ENCODE measurements at regions not wholly inside any gene's neighbourhood (a gene's known extent, or its start where the extent isn't known, plus 50 kb on each side); places are given as distances from the start of the nearest gene placed in this dataset.

GRCh38 chr6:19100752-19101151 is 713.6 kb downstream of the RNF144B start:
- Mint-ChIP-seq H3K4me1 (ENCODE audit: low read depth) (no peaks in the 10 kb centered on the region), H3K36me3 (ENCODE audit: low read depth) (no peaks in the 10 kb centered on the region), H3K9me3 (peaks cover 8% of the 10 kb centered on the region), H3K4me3 (no peak overlapping the region), H3K27me3 (no peaks in the 10 kb centered on the region), H3K27ac (no peak overlapping the region)
- Histone ChIP-seq H3K9me3 (ENCODE audit: control insufficient read depth in 1 of 2, insufficient read depth in 1 of 2, low read length in 2 of 2) (peaks cover 0 to 4% of the 10 kb centered on the region in 2 experiments), H3K4me3 (ENCODE audit: low read length) (no peak overlapping the region), H3K4me1 (ENCODE audit: insufficient read depth, low read length) (no peaks in the 10 kb centered on the region), H3K27me3 (ENCODE audit: control insufficient read depth in 1 of 2, insufficient read depth in 2 of 2, low read length in 2 of 2) (no peaks in the 10 kb centered on the region), H3K36me3 (ENCODE audit: insufficient read depth, low read length) (no peaks in the 10 kb centered on the region), H3K27ac (ENCODE audit: low read depth in 1 of 2, low read length in 2 of 2) (no peak overlapping the region)
- DNase-seq, result no peak
- intact Hi-C loops (cut with DNase I, micrococcal nuclease), result no loop called here
- CTCF ChIA-PET, result no interaction called here
- no peak for ATAC-seq (ENCODE audit: poor library complexity)
- POLR2A ChIA-PET, result no interaction called here
- TF ChIP-seq CTCF (IDR thresholded peaks at IDR 0.05), result no peak

DNA sequence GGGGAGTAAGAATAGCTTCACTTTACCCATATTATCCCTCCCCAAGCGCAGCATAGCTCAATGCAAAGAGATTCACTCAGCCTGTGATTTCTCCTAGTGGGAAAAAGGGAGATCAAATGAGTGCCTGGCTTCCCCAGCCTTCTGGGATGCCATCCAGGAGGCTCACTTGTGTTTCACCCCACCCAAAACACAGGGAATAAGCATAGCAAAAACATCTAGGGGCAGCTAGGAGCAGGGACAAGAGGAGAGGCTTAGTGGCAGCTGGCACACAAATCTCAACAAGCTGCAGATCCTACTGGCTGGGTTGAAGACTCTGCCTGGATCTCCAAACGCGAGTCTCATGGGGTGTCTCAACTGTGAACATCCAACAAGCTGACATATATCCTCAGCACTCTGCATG is 715.8 kb downstream of the RNF144B start:
- Mint-ChIP-seq H3K27me3 (no peaks in the 10 kb centered on the region), H3K4me1 (ENCODE audit: low read depth) (no peaks in the 10 kb centered on the region), H3K27ac (no peak overlapping the region), H3K4me3 (no peak overlapping the region), H3K36me3 (ENCODE audit: low read depth) (no peaks in the 10 kb centered on the region), H3K9me3 (peaks cover 6% of the 10 kb centered on the region)
- ChIA-PET POLR2A (no interaction called here), CTCF (no interaction called here)
- ATAC-seq (ENCODE audit: poor library complexity), result no peak
- Histone ChIP-seq H3K4me1 (ENCODE audit: insufficient read depth, low read length) (no peaks in the 10 kb centered on the region), H3K36me3 (ENCODE audit: insufficient read depth, low read length) (no peaks in the 10 kb centered on the region), H3K27ac (ENCODE audit: low read depth in 1 of 2, low read length in 2 of 2) (no peak overlapping the region), H3K27me3 (ENCODE audit: control insufficient read depth in 1 of 2, insufficient read depth in 2 of 2, low read length in 2 of 2) (no peaks in the 10 kb centered on the region), H3K9me3 (ENCODE audit: control insufficient read depth in 1 of 2, insufficient read depth in 1 of 2, low read length in 2 of 2) (peaks cover 0 to 7% of the 10 kb centered on the region in 2 experiments), H3K4me3 (ENCODE audit: low read length) (no peak overlapping the region)
- intact Hi-C loops (cut with DNase I, micrococcal nuclease), result no loop called here
- no peak for TF ChIP-seq CTCF (IDR thresholded peaks at IDR 0.05)
- no peak for DNase-seq

- H3K4me1 Mint-ChIP-seq (ENCODE audit: low read depth), result no peaks in the 10 kb centered on the region
- ChIA-PET CTCF (no interaction called here), POLR2A (no interaction called here)
- no peak overlapping the region for H3K4me3 Mint-ChIP-seq
- Histone ChIP-seq H3K27ac (ENCODE audit: low read depth in 1 of 2, low read length in 2 of 2) (no peak overlapping the region), H3K27me3 (ENCODE audit: control insufficient read depth in 1 of 2, insufficient read depth in 2 of 2, low read length in 2 of 2) (no peaks in the 10 kb centered on the region), H3K4me1 (ENCODE audit: insufficient read depth, low read length) (no peaks in the 10 kb centered on the region), H3K9me3 (ENCODE audit: control insufficient read depth in 1 of 2, insufficient read depth in 1 of 2, low read length in 2 of 2) (peaks cover 0 to 7% of the 10 kb centered on the region in 2 experiments), H3K36me3 (ENCODE audit: insufficient read depth, low read length) (no peaks in the 10 kb centered on the region), H3K4me3 (ENCODE audit: low read length) (no peak overlapping the region)
- H3K36me3 Mint-ChIP-seq (ENCODE audit: low read depth), result no peaks in the 10 kb centered on the region
- TF ChIP-seq CTCF (IDR thresholded peaks at IDR 0.05), result no peak
- no peaks in the 10 kb centered on the region for H3K27me3 Mint-ChIP-seq
- ATAC-seq (ENCODE audit: poor library complexity), result no peak
- no peak overlapping the region for H3K27ac Mint-ChIP-seq
- DNase-seq, result no peak
- H3K9me3 Mint-ChIP-seq, result peaks cover 9% of the 10 kb centered on the region
- intact Hi-C loops (cut with DNase I, micrococcal nuclease), result no loop called here
Observed at GRCh38 chr6:19107468-19107867, 720.3 kb downstream of the RNF144B start.

All from CD4-positive, alpha-beta T cell (primary cell).